Endothelial cell (in vitro differentiated cells): ENCODE measurements at regions not wholly inside any gene's neighbourhood (a gene's known extent, or its start where the extent isn't known, plus 50 kb on each side); places are given as distances from the start of the nearest gene placed in this dataset.

Experiments
- DNase-seq: peaks from one replicate; pipeline ENCODE4 v3.0.0; 2021; ENCODE audit warnings: low spot score
- H3K27ac Mint-ChIP-seq: one replicate; pipeline ENCODE4 v1.8.0; 2021; ENCODE audit warnings: mixed read lengths, inconsistent platforms; ENCODE audit not compliant: unreplicated experiment
- H3K27me3 Mint-ChIP-seq: one replicate; pipeline ENCODE4 v1.8.0; 2021; ENCODE audit warnings: mild to moderate bottlenecking, moderate library complexity, mixed read lengths, inconsistent platforms; ENCODE audit not compliant: unreplicated experiment
- H3K36me3 Mint-ChIP-seq: one replicate; pipeline ENCODE4 v1.8.0; 2021; ENCODE audit warnings: mild to moderate bottlenecking, low read depth, mixed read lengths, inconsistent platforms; ENCODE audit not compliant: unreplicated experiment
- H3K4me1 Mint-ChIP-seq: one replicate; pipeline ENCODE4 v1.8.0; 2021; ENCODE audit warnings: mild to moderate bottlenecking, mixed read lengths, inconsistent platforms; ENCODE audit not compliant: unreplicated experiment
- H3K4me3 Mint-ChIP-seq: one replicate; pipeline ENCODE4 v1.8.0; 2021; ENCODE audit warnings: mild to moderate bottlenecking, mixed read lengths, inconsistent platforms; ENCODE audit not compliant: unreplicated experiment
- H3K9me3 Mint-ChIP-seq: one replicate; pipeline ENCODE4 v1.8.0; 2021; ENCODE audit warnings: mixed read lengths, inconsistent platforms; ENCODE audit not compliant: unreplicated experiment
- TF ChIP-seq, protein P1 (sequence below): fragments of 200-600 bp; sonication (generic); IDR thresholded peaks from one replicate; pipeline ENCODE4 v1.5.0; 2021; ENCODE audit warnings: antibody characterized with exemption; ENCODE audit not compliant: unreplicated experiment

- no peak for DNase-seq
- TF ChIP-seq, protein P1, sequence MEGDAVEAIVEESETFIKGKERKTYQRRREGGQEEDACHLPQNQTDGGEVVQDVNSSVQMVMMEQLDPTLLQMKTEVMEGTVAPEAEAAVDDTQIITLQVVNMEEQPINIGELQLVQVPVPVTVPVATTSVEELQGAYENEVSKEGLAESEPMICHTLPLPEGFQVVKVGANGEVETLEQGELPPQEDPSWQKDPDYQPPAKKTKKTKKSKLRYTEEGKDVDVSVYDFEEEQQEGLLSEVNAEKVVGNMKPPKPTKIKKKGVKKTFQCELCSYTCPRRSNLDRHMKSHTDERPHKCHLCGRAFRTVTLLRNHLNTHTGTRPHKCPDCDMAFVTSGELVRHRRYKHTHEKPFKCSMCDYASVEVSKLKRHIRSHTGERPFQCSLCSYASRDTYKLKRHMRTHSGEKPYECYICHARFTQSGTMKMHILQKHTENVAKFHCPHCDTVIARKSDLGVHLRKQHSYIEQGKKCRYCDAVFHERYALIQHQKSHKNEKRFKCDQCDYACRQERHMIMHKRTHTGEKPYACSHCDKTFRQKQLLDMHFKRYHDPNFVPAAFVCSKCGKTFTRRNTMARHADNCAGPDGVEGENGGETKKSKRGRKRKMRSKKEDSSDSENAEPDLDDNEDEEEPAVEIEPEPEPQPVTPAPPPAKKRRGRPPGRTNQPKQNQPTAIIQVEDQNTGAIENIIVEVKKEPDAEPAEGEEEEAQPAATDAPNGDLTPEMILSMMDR, result no peak
- Mint-ChIP-seq H3K9me3 (peaks cover 44% of the 10 kb centered on the region), H3K27ac (no peak overlapping the region), H3K4me1 (no peaks in the 10 kb centered on the region), H3K27me3 (peaks cover 2% of the 10 kb centered on the region), H3K4me3 (no peak overlapping the region), H3K36me3 (peaks cover 12% of the 10 kb centered on the region)
Observed at GRCh38 chr14:105817971-105818711, 291.8 kb downstream of the TMEM121 start.

- TF ChIP-seq, protein P1, result no peak
- Mint-ChIP-seq H3K9me3 (peaks cover 44% of the 10 kb centered on the region), H3K27ac (no peak overlapping the region), H3K4me3 (no peak overlapping the region), H3K27me3 (peaks cover 2% of the 10 kb centered on the region), H3K36me3 (peaks cover 12% of the 10 kb centered on the region), H3K4me1 (no peaks in the 10 kb centered on the region)
- DNase-seq, result no peak
Observed at GRCh38 chr14:105818712-105819005, 292.3 kb downstream of the TMEM121 start.

DNA sequence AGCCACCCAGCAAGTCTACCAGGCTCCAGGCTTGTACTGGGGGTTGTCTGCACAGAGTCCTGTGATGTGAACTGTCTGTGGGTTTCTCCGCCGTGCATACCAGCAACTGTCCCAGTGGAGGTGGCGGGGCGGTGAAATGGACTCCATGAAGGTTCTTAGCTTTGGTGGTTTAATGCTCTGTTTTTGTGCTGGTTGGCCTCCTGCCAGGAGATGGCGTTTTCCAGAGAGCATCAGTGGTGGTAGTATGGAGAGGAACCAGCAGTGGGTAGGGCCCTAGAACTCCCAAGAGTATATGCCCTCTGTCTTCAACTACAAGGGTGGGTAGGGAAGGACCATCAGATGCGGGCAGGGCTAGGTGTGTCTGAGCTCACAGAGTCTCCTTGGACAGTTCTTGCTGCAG lies 303.8 kb downstream of the TMEM121 start:
- no peak for DNase-seq
- H3K4me3 Mint-ChIP-seq, result no peak overlapping the region
- H3K4me1 Mint-ChIP-seq, result no peaks in the 10 kb centered on the region
- peaks cover 4% of the 10 kb centered on the region for H3K27me3 Mint-ChIP-seq
- H3K9me3 Mint-ChIP-seq, result peaks cover 47% of the 10 kb centered on the region
- H3K36me3 Mint-ChIP-seq, result peaks cover 6% of the 10 kb centered on the region
- TF ChIP-seq, protein P1, result no peak
- H3K27ac Mint-ChIP-seq, result no peak overlapping the region

DNA sequence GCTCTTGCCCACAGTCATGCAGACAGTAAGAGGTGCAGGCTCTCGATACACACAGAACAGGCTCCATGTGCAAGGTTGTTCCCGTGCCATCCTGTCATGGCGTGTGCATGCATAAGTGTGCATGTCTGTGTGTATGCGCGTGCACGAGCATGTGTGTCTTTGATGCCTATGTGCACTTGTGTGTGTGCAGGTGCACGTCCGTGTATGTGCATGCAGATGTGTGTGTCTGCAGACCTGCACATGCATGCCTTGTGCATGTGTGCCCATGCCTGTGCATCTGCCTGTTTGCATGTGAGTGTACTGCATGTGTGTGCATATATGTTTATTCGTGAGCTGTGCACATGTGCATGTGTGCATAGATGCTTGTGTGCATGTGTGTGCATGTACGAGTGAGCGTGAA lies 309.8 kb downstream of the TMEM121 start:
- Mint-ChIP-seq H3K27ac (no peak overlapping the region), H3K4me1 (no peaks in the 10 kb centered on the region), H3K27me3 (peaks cover 7% of the 10 kb centered on the region), H3K4me3 (no peak overlapping the region), H3K9me3 (peaks cover 35% of the 10 kb centered on the region), H3K36me3 (peaks cover 18% of the 10 kb centered on the region)
- TF ChIP-seq, protein P1, result no peak
- no peak for DNase-seq

GRCh38 chr14:105836730-105837129 lies 310.3 kb downstream of the TMEM121 start:
- TF ChIP-seq, protein P1, result no peak
- DNase-seq, result no peak
- no peaks in the 10 kb centered on the region for H3K4me1 Mint-ChIP-seq
- H3K27me3 Mint-ChIP-seq, result peaks cover 7% of the 10 kb centered on the region
- no peak overlapping the region for H3K27ac Mint-ChIP-seq
- H3K4me3 Mint-ChIP-seq, result no peak overlapping the region
- H3K9me3 Mint-ChIP-seq, result peaks cover 32% of the 10 kb centered on the region
- H3K36me3 Mint-ChIP-seq, result peaks cover 18% of the 10 kb centered on the region
